Sigmoid colon (tissue), 6 donors: ENCODE measurements at regions not wholly inside any gene's neighbourhood (a gene's known extent, or its start where the extent isn't known, plus 50 kb on each side); places are given as distances from the start of the nearest gene placed in this dataset.

Source experiments
- DNase-seq: peaks from one replicate; pipeline ENCODE4 v3.0.0-alpha.2; 2019
- H3K27ac ChIP-seq, 4 donors: fragments of 200-600 bp; sonication (generic); one replicate each; pipeline ENCODE4 v1.5.1; 2016 to 2019; ENCODE audit warnings: mild to moderate bottlenecking in 1 of 4
- H3K27me3 ChIP-seq, 3 donors: fragments of 200-600 bp; sonication (generic); one replicate each; pipeline ENCODE4 v1.5.1; 2019; ENCODE audit warnings: mild to moderate bottlenecking in 1 of 3
- H3K36me3 ChIP-seq, 4 donors: fragments of 200-600 bp; sonication (generic); one replicate each; pipeline ENCODE4 v1.5.1; 2016 to 2019
- H3K4me1 ChIP-seq, 4 donors: fragments of 200-600 bp; sonication (generic); one replicate each; pipeline ENCODE4 v1.5.1; 2017 to 2019
- H3K4me3 ChIP-seq, 4 donors: fragments of 200-600 bp; sonication (generic); one replicate each; pipeline ENCODE4 v1.5.1; 2017 to 2019; ENCODE audit warnings: mild to moderate bottlenecking in 2 of 4, moderate library complexity in 1 of 4
- H3K9me3 ChIP-seq, 4 donors: fragments of 200-600 bp in 3 of 4; sonication (generic) in 3 of 4; one replicate each; pipeline versions ENCODE4 v1.5.1 to v1.6.1; 2013 to 2019
- EP300 ChIP-seq, 4 donors: sonication (generic); formaldehyde crosslinking; IDR thresholded peaks; one replicate each; pipeline ENCODE4 v1.6.1; 2017; ENCODE audit warnings: antibody characterized with exemption in 4 of 4
- POLR2A ChIP-seq, 2 donors: fragments of 450-650 bp; IDR thresholded peaks; one replicate each; pipeline ENCODE4 v1.6.1; 2016; ENCODE audit warnings: antibody characterized with exemption in 2 of 2, mild to moderate bottlenecking in 2 of 2, moderate library complexity in 2 of 2
- POLR2AphosphoS5 ChIP-seq, 4 donors: sonication (generic); formaldehyde crosslinking; IDR thresholded peaks; one replicate each; pipeline ENCODE4 v1.6.1; 2017; ENCODE audit warnings: antibody characterized with exemption in 4 of 4
- WGBS, 2 donors: extraction: QIAGEN DNeasy Blood & Tissue Kit; methylation state at CpG; one replicate each; pipeline ENCODE4 v1.1.7; 2013; 5-methylcytosine and 5-hydroxymethylcytosine counted together
- intact Hi-C: fragments of 100-400 bp; cut with DNase I; formaldehyde crosslinking; loops from one replicate; pipeline ENCODE4 v1.15.1; 2023
- TF ChIP-seq, protein P1 (sequence below), 4 experiments: fragments of 450-650 bp in 3 of 4; fragments of 200-600 bp in 1 of 4; IDR thresholded peaks; one replicate each; pipeline ENCODE4 v1.5.1; 2016 to 2019; ENCODE audit warnings: antibody characterized with exemption in 4 of 4, mild to moderate bottlenecking in 3 of 4, moderate library complexity in 2 of 4
- donor health status: healthy with polysubstance abuse.
- donor health status: healthy.

DNA sequence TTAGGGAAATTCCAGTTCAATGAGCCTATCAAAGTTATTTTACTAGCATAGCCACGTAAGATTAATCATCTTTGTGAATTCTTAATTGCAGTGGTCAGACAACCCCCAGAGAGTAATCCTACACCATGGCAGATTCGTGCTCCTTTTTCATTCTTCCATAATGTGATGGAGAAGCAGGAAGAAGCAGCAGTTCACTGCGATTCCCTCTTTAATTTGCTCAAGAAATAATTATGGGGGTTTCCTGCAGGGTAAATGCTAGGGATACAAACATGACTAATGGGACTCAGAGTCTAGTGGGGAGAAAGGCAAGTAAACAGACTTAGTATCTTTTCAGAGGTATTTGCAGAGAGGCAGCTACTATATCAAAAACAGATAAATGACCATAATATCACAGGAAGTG is 175.8 kb upstream of the HNRNPA3 start:
- H3K36me3 ChIP-seq = no peaks in the 10 kb centered on the region
- TF ChIP-seq, protein P1, sequence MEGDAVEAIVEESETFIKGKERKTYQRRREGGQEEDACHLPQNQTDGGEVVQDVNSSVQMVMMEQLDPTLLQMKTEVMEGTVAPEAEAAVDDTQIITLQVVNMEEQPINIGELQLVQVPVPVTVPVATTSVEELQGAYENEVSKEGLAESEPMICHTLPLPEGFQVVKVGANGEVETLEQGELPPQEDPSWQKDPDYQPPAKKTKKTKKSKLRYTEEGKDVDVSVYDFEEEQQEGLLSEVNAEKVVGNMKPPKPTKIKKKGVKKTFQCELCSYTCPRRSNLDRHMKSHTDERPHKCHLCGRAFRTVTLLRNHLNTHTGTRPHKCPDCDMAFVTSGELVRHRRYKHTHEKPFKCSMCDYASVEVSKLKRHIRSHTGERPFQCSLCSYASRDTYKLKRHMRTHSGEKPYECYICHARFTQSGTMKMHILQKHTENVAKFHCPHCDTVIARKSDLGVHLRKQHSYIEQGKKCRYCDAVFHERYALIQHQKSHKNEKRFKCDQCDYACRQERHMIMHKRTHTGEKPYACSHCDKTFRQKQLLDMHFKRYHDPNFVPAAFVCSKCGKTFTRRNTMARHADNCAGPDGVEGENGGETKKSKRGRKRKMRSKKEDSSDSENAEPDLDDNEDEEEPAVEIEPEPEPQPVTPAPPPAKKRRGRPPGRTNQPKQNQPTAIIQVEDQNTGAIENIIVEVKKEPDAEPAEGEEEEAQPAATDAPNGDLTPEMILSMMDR (IDR thresholded peaks at IDR 0.05) = no peak
- TF ChIP-seq POLR2A (IDR thresholded peaks at IDR 0.05) (no peak), EP300 (IDR thresholded peaks at IDR 0.05) (no peak)
- peaks cover 0 to 3% (median 0%) of the 10 kb centered on the region in 4 donors for H3K4me1 ChIP-seq
- no peaks in the 10 kb centered on the region for H3K9me3 ChIP-seq
- H3K27ac ChIP-seq = no peak overlapping the region
- H3K27me3 ChIP-seq = no peaks in the 10 kb centered on the region
- intact Hi-C loops = no loop called here
- 18 to 62% methylated on average over 3 of the region's 3 CpGs for WGBS, 2 donors
- DNase-seq = no peak
- H3K4me3 ChIP-seq = no peak overlapping the region

DNA sequence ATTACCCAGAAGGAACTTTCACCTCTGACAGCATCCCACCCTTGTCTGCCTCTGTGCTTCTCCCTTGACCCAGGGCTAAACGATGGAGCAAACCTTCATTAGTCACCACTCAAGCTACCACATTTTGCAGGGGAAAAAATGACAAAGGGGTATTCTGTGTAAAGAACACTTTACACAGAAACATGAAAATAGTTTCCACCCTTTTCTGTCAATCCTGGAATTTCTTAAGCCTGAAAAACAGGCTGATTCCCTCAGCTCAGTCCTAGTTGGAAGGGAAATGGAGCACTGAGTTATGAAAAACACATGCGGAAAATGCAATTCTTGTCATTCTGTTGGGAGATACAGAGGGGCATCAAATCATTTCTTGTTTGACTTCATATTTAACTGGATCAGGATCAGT is 175.0 kb upstream of the HNRNPA3 start:
- Histone ChIP-seq H3K27me3 (no peaks in the 10 kb centered on the region), H3K9me3 (no peaks in the 10 kb centered on the region), H3K4me3 (no peak overlapping the region), H3K36me3 (no peaks in the 10 kb centered on the region), H3K4me1 (no peaks in the 10 kb centered on the region), H3K27ac (no peak overlapping the region)
- no peak for DNase-seq
- intact Hi-C loops = no loop called here
- no peak for TF ChIP-seq EP300 (IDR thresholded peaks at IDR 0.05)
- TF ChIP-seq POLR2A (IDR thresholded peaks at IDR 0.05) = no peak
- no peak for TF ChIP-seq POLR2AphosphoS5 (IDR thresholded peaks at IDR 0.05)
- TF ChIP-seq, protein P1 (IDR thresholded peaks at IDR 0.05) = no peak
- 40 to 77% methylated on average over 2 of the region's 2 CpGs for WGBS, 2 donors

DNA sequence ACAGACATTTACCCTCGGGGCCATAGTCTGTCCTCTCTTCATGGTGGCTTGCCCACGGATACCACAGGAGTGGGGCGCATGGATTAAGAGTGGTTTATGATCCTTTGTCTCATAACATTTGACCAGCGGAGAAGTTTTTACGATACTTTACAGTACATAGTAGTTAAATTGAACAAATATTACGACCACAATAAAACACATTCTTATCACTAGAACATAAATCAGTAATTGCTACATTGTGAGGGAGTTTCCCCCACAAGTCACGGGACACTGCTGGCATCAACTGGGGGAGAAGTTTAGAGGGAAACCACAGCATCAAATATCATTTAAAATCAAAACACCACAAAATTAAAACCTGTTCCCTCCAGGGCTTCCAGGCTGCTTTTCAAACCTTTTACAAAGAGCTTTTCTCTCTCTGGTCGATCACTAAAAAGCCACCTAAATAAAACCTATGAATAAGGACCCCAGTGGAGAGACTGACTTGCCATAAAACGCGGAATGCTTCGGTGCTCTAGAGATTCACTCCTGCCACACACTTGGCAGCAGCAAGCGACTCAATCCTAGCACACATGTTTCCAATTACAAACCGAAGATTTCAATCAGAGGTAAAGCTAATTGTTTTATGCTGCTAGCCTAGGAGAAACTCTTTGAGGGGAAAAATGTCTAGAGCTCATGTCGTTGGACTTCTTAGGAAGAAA is 173.7 kb upstream of the HNRNPA3 start:
- H3K27ac ChIP-seq = no peak overlapping the region
- 14 to 56% methylated on average over 14 of the region's 14 CpGs for WGBS, 2 donors

GRCh38 chr2:177042311-177042710 is 170.3 kb upstream of the HNRNPA3 start:
- Histone ChIP-seq H3K4me1 (peaks cover 0 to 17% (median 4%) of the 10 kb centered on the region in 4 donors), H3K36me3 (no peaks in the 10 kb centered on the region), H3K9me3 (no peaks in the 10 kb centered on the region), H3K27ac (no peak overlapping the region), H3K27me3 (no peaks in the 10 kb centered on the region), H3K4me3 (no peak overlapping the region)
- 63 to 75% methylated on average over 3 of the region's 3 CpGs for WGBS, 2 donors
- TF ChIP-seq POLR2A (IDR thresholded peaks at IDR 0.05) = no peak
- no peak for DNase-seq
- intact Hi-C loops = no loop called here

More for the DNA sequence above, 173.7 kb upstream of the HNRNPA3 start:
- no peaks in the 10 kb centered on the region for H3K9me3 ChIP-seq
- no peak for DNase-seq
- H3K36me3 ChIP-seq = no peaks in the 10 kb centered on the region
- no peaks in the 10 kb centered on the region for H3K4me1 ChIP-seq
- TF ChIP-seq POLR2A (IDR thresholded peaks at IDR 0.05) = no peak
- no peak for TF ChIP-seq EP300 (IDR thresholded peaks at IDR 0.05)
- TF ChIP-seq, protein P1 (IDR thresholded peaks at IDR 0.05) = no peak
- TF ChIP-seq POLR2AphosphoS5 (IDR thresholded peaks at IDR 0.05) = no peak
- H3K4me3 ChIP-seq = no peak overlapping the region
- H3K27me3 ChIP-seq = no peaks in the 10 kb centered on the region
- intact Hi-C loops = no loop called here

GRCh38 chr2:177044671-177045070 is 167.9 kb upstream of the HNRNPA3 start:
- no peaks in the 10 kb centered on the region for H3K9me3 ChIP-seq
- H3K4me1 ChIP-seq = peaks cover 0 to 17% (median 4%) of the 10 kb centered on the region in 4 donors
- no peaks in the 10 kb centered on the region for H3K27me3 ChIP-seq
- intact Hi-C loops = no loop called here
- 70 to 75% methylated on average over 2 of the region's 2 CpGs for WGBS, 2 donors
- DNase-seq = no peak
- no peaks in the 10 kb centered on the region for H3K36me3 ChIP-seq
- H3K27ac ChIP-seq = no peak overlapping the region
- H3K4me3 ChIP-seq = no peak overlapping the region
- TF ChIP-seq POLR2A (IDR thresholded peaks at IDR 0.05) = no peak
- TF ChIP-seq, protein P1 (IDR thresholded peaks at IDR 0.05) = no peak
- no peak for TF ChIP-seq POLR2AphosphoS5 (IDR thresholded peaks at IDR 0.05)
- no peak for TF ChIP-seq EP300 (IDR thresholded peaks at IDR 0.05)
